ENCODE measurements at regions not wholly inside any gene's neighbourhood (a gene's known extent, or its start where the extent isn't known, plus 50 kb on each side); places are given as distances from the start of the nearest gene placed in this dataset.
"Not testable (repeated sequence)": the region's sequence is repeated elsewhere in the genome, so short reads cannot be mapped to it uniquely, and the experiment has no call there.

GRCh38 chr6:50467931-50468330, 245.4 kb upstream of the TFAP2D start:
- no peak for DNase-seq (ENCODE audit: low read depth)

- DNase-seq (ENCODE audit: low read depth) = no peak
These were observed 242.3 kb upstream of the TFAP2D start for GRCh38 chr6:50471041-50471440.

GRCh38 chr6:50510361-50510760, 203.0 kb upstream of the TFAP2D start:
- DNase-seq (ENCODE audit: low read depth) = no peak

GRCh38 chr6:50520326-50521266, 192.7 kb upstream of the TFAP2D start:
- no peak for DNase-seq (ENCODE audit: low read depth)

- DNase-seq (ENCODE audit: low read depth) = no peak
These were observed 189.0 kb upstream of the TFAP2D start for GRCh38 chr6:50524341-50524740.

GRCh38 chr6:50527985-50528384, 185.3 kb upstream of the TFAP2D start:
- no peak for DNase-seq (ENCODE audit: low read depth)

GRCh38 chr6:50539447-50539846, 173.9 kb upstream of the TFAP2D start:
- DNase-seq (ENCODE audit: low read depth) = no peak

- no peak for DNase-seq (ENCODE audit: low read depth)
These were observed 171.4 kb upstream of the TFAP2D start for GRCh38 chr6:50541941-50542340.

- DNase-seq (ENCODE audit: low read depth) = no peak
These were observed 169.7 kb upstream of the TFAP2D start for GRCh38 chr6:50543666-50544065.

GRCh38 chr6:50549026-50549425, 164.3 kb upstream of the TFAP2D start:
- DNase-seq (ENCODE audit: low read depth) = no peak

GRCh38 chr6:50549475-50549874, 163.9 kb upstream of the TFAP2D start:
- DNase-seq (ENCODE audit: low read depth) = no peak

GRCh38 chr6:50555982-50556381, 157.3 kb upstream of the TFAP2D start:
- no peak for DNase-seq (ENCODE audit: low read depth)

- no peak for DNase-seq (ENCODE audit: low read depth)
These were observed 148.3 kb upstream of the TFAP2D start for GRCh38 chr6:50565004-50565403.

- DNase-seq (ENCODE audit: low read depth) = not testable (repeated sequence)
These were observed 142.1 kb upstream of the TFAP2D start for GRCh38 chr6:50571230-50571629.

- DNase-seq (ENCODE audit: low read depth) = no peak
These were observed 127.6 kb upstream of the TFAP2D start for GRCh38 chr6:50585441-50586330.

GRCh38 chr6:50586331-50586675, 127.0 kb upstream of the TFAP2D start:
- no peak for DNase-seq (ENCODE audit: low read depth)

- no peak for DNase-seq (ENCODE audit: low read depth)
These were observed 123.4 kb upstream of the TFAP2D start for GRCh38 chr6:50589751-50590470.

GRCh38 chr6:50591135-50591534, 122.2 kb upstream of the TFAP2D start:
- no peak for DNase-seq (ENCODE audit: low read depth)

- DNase-seq (ENCODE audit: low read depth) = no peak
These were observed 113.0 kb upstream of the TFAP2D start for GRCh38 chr6:50600280-50600679.

GRCh38 chr6:50602292-50602691, 111.0 kb upstream of the TFAP2D start:
- peak; percentile 3 for DNase-seq (ENCODE audit: low read depth)

GRCh38 chr6:50608421-50608820, 104.9 kb upstream of the TFAP2D start:
- no peak for DNase-seq (ENCODE audit: low read depth)

- no peak for DNase-seq (ENCODE audit: low read depth)
These were observed 102.8 kb upstream of the TFAP2D start for GRCh38 chr6:50610562-50610961.

Measured in CMK (cell line).